GM19035 (cell line): ENCODE measurements at regions not wholly inside any gene's neighbourhood (a gene's known extent, or its start where the extent isn't known, plus 50 kb on each side); places are given as distances from the start of the nearest gene placed in this dataset.

Experiments used
- ATAC-seq: cut with Tn5 transposase; IDR thresholded peaks from one replicate; pipeline ENCODE4 v1.9.1; 2021; ENCODE audit not compliant: unreplicated experiment

GRCh38 chr14:34027990-34028495 is 77.2 kb upstream of the EGLN3 start:
- no peak for ATAC-seq

GRCh38 chr14:34027130-34027989 is 76.5 kb upstream of the EGLN3 start:
- no peak for ATAC-seq

GRCh38 chr14:34025325-34026017 is 74.6 kb upstream of the EGLN3 start:
- ATAC-seq, result no peak

GRCh38 chr14:34024768-34025144 is 73.9 kb upstream of the EGLN3 start:
- ATAC-seq, result no peak

GRCh38 chr14:34023824-34024767 is 73.2 kb upstream of the EGLN3 start:
- no peak for ATAC-seq

GRCh38 chr14:34021096-34021495 is 70.2 kb upstream of the EGLN3 start:
- ATAC-seq, result no peak

- ATAC-seq, result no peak
These were observed 69.1 kb upstream of the EGLN3 start for GRCh38 chr14:34020014-34020413.

- no peak for ATAC-seq
These were observed 67.8 kb upstream of the EGLN3 start for GRCh38 chr14:34018564-34019244.

GRCh38 chr14:34018125-34018524 is 67.3 kb upstream of the EGLN3 start:
- ATAC-seq, result no peak

- ATAC-seq, result no peak
These were observed 64.5 kb upstream of the EGLN3 start for GRCh38 chr14:34015383-34015782.

- no peak for ATAC-seq
These were observed 64.1 kb upstream of the EGLN3 start for GRCh38 chr14:34014936-34015335.

- ATAC-seq, result peak; percentile 47
These were observed 62.8 kb upstream of the EGLN3 start for GRCh38 chr14:34013721-34014060.

GRCh38 chr14:34012978-34013720 is 62.3 kb upstream of the EGLN3 start:
- ATAC-seq, result peak; percentile 77

GRCh38 chr14:34012369-34012768 is 61.5 kb upstream of the EGLN3 start:
- no peak for ATAC-seq

GRCh38 chr14:34009956-34010355 is 59.1 kb upstream of the EGLN3 start:
- ATAC-seq, result no peak

- ATAC-seq, result no peak
These were observed 57.0 kb upstream of the EGLN3 start for GRCh38 chr14:34007902-34008301.

- no peak for ATAC-seq
These were observed 55.0 kb upstream of the EGLN3 start for GRCh38 chr14:34005901-34006300.

GRCh38 chr14:34004881-34005280 is 54.0 kb upstream of the EGLN3 start:
- ATAC-seq, result no peak

- ATAC-seq, result no peak
These were observed 52.8 kb upstream of the EGLN3 start for GRCh38 chr14:34003691-34004090.

- no peak for ATAC-seq
These were observed 52.3 kb upstream of the EGLN3 start for GRCh38 chr14:34003082-34003668.
